ENCODE measurements at regions not wholly inside any gene's neighbourhood (a gene's known extent, or its start where the extent isn't known, plus 50 kb on each side); places are given as distances from the start of the nearest gene placed in this dataset.

- no peak overlapping the region for H3K4me3 ChIP-seq (ENCODE audit: low read depth, low read length)
- TF ChIP-seq CTCF (conservative IDR thresholded peaks at IDR 0.05; ENCODE audit: low read depth, low read length) = no peak
- DNase-seq (ENCODE audit: low read depth) = no peak
Observed at GRCh38 chr4:171718665-171719064, 94.5 kb upstream of the GALNTL6 start.

- DNase-seq (ENCODE audit: low read depth) = no peak
- no peak for TF ChIP-seq CTCF (conservative IDR thresholded peaks at IDR 0.05; ENCODE audit: low read depth, low read length)
Observed at GRCh38 chr4:171718069-171718468, 95.1 kb upstream of the GALNTL6 start.

GRCh38 chr4:171717231-171717741 is 95.9 kb upstream of the GALNTL6 start:
- TF ChIP-seq CTCF (conservative IDR thresholded peaks at IDR 0.05; ENCODE audit: low read depth, low read length) = no peak
- no peak overlapping the region for H3K4me3 ChIP-seq (ENCODE audit: low read depth, low read length)
- no peak for DNase-seq (ENCODE audit: low read depth)

More at GRCh38 chr4:171718069-171718468, 95.1 kb upstream of the GALNTL6 start:
- no peak overlapping the region for H3K4me3 ChIP-seq (ENCODE audit: low read depth, low read length)

- TF ChIP-seq CTCF (conservative IDR thresholded peaks at IDR 0.05; ENCODE audit: low read depth, low read length) = no peak
- no peak for DNase-seq (ENCODE audit: low read depth)
Observed at GRCh38 chr4:171715973-171716372, 97.2 kb upstream of the GALNTL6 start.

GRCh38 chr4:171714791-171715454 is 98.3 kb upstream of the GALNTL6 start:
- H3K4me3 ChIP-seq (ENCODE audit: low read depth, low read length) = no peak overlapping the region
- no peak for TF ChIP-seq CTCF (conservative IDR thresholded peaks at IDR 0.05; ENCODE audit: low read depth, low read length)
- no peak for DNase-seq (ENCODE audit: low read depth)

More at GRCh38 chr4:171715973-171716372, 97.2 kb upstream of the GALNTL6 start:
- no peak overlapping the region for H3K4me3 ChIP-seq (ENCODE audit: low read depth, low read length)

GRCh38 chr4:171710743-171711142 is 102.5 kb upstream of the GALNTL6 start:
- H3K4me3 ChIP-seq (ENCODE audit: low read depth, low read length) = no peak overlapping the region
- DNase-seq (ENCODE audit: low read depth) = no peak
- no peak for TF ChIP-seq CTCF (conservative IDR thresholded peaks at IDR 0.05; ENCODE audit: low read depth, low read length)
